Right atrium auricular region (tissue), 2 donors: ENCODE measurements at regions not wholly inside any gene's neighbourhood (a gene's known extent, or its start where the extent isn't known, plus 50 kb on each side); places are given as distances from the start of the nearest gene placed in this dataset.

ENCODE experiments used
- DNase-seq: peaks from one replicate; pipeline ENCODE4 v3.0.0-alpha.2; 2019; ENCODE audit warnings: low spot score
- H3K27ac ChIP-seq, 2 donors: fragments of 200-600 bp; sonication (generic); 1 replicate in 1 of 2; 2 replicates in 1 of 2; pipeline ENCODE4 v1.5.1; 2016 to 2019
- H3K27me3 ChIP-seq, 2 donors: fragments of 200-600 bp; sonication (generic); one replicate each; pipeline versions ENCODE4 v1.5.1 to v1.6.0; 2017 to 2019
- H3K36me3 ChIP-seq: fragments of 200-600 bp; sonication (generic); one replicate; pipeline ENCODE4 v1.5.1; 2016
- H3K4me1 ChIP-seq, 2 donors: fragments of 200-600 bp; sonication (generic); one replicate each; pipeline versions ENCODE4 v1.5.1 to v1.6.0; 2017 to 2019
- H3K4me3 ChIP-seq, 2 donors: fragments of 200-600 bp; sonication (generic); 1 replicate in 1 of 2; 2 replicates in 1 of 2; pipeline ENCODE4 v1.5.1; 2017 to 2019; ENCODE audit warnings: mild to moderate bottlenecking in 1 of 2, moderate library complexity in 1 of 2
- H3K9me3 ChIP-seq, 2 donors: fragments of 200-600 bp; sonication (generic); one replicate each; pipeline ENCODE4 v1.5.1; 2019
- CTCF ChIP-seq, 2 donors: fragments of 200-600 bp; sonication (generic); IDR thresholded peaks; one replicate each; pipeline ENCODE4 v1.5.1; 2019; ENCODE audit warnings: antibody characterized with exemption in 2 of 2

DNA sequence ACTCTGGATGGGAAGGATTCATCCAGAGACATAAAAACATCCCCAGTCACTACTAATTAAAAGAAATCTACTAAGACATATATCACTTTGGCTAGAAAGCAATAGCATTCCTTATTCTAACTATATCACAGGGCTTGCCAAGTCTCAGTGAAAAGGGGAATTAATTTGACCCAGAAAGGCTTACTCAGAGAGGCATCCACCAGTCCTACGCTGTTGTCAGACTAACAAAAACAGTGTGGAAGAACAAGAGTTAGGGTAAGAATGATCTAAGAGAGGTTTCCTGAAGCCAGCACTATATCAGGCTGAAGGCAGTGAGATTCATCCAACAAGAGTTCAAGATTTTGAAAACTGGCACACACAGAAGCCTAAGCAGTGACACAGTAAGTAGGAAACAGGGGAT is 126.1 kb downstream of the GDAP2 start:
- no peak for TF ChIP-seq CTCF (IDR thresholded peaks at IDR 0.05)
- DNase-seq: no peak
- H3K4me3 ChIP-seq: no peak overlapping the region
- no peaks in the 10 kb centered on the region for H3K9me3 ChIP-seq
- no peaks in the 10 kb centered on the region for H3K4me1 ChIP-seq
- H3K27ac ChIP-seq: no peak overlapping the region
- no peaks in the 10 kb centered on the region for H3K27me3 ChIP-seq
- no peaks in the 10 kb centered on the region for H3K36me3 ChIP-seq

DNA sequence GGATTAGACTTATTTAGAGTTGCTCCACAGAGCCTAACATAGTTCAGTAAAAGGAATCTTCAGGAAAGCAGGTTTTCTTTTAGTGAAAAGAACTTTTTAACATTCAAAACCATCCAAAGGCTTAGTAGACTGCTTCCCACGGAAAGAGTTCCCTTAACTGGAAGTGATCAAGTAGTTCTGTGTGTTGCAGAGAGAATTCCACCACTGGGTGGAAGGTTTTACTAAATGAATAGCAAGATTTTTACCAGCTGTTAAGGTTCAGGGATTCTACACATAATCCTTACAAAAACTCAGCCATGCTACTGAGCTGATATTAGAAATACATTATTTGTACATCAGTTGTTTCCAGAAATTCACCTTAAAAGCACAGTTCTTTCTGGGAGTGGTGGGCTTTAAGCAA is 119.7 kb downstream of the GDAP2 start:
- no peak for TF ChIP-seq CTCF (IDR thresholded peaks at IDR 0.05)

DNA sequence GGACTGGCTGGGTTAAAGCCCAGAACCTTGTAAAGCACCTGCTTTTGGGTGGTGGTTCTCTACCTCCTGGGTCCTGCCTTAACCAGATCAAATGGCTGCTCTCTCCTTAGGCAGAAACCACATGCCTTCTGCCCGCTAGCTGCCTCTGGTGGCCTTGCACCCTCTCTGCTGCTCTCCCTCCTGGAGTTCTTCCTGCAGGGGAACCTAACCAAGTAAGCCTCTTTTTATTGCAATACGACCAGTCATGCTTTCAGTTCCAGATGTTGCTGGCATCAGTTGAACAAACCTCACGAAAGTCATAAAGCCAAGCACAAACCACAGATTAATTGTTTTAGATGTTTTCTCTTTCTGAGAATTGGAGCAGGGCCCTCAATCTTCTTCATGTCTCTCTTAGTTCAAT is 118.9 kb downstream of the GDAP2 start:
- TF ChIP-seq CTCF (IDR thresholded peaks at IDR 0.05): no peak
- Histone ChIP-seq H3K27ac (no peak overlapping the region), H3K9me3 (no peaks in the 10 kb centered on the region), H3K4me1 (peaks cover 0 to 7% of the 10 kb centered on the region in 2 donors), H3K36me3 (no peaks in the 10 kb centered on the region), H3K27me3 (no peaks in the 10 kb centered on the region), H3K4me3 (no peak overlapping the region)
- no peak for DNase-seq

More for the DNA sequence above, 119.7 kb downstream of the GDAP2 start:
- Histone ChIP-seq H3K4me1 (no peaks in the 10 kb centered on the region), H3K4me3 (no peak overlapping the region), H3K27me3 (no peaks in the 10 kb centered on the region), H3K27ac (no peak overlapping the region), H3K36me3 (no peaks in the 10 kb centered on the region), H3K9me3 (no peaks in the 10 kb centered on the region)
- DNase-seq: no peak

- DNase-seq: no peak
- Histone ChIP-seq H3K9me3 (no peaks in the 10 kb centered on the region), H3K4me1 (peaks cover 0 to 8% of the 10 kb centered on the region in 2 donors), H3K27me3 (no peaks in the 10 kb centered on the region), H3K4me3 (no peak overlapping the region), H3K36me3 (no peaks in the 10 kb centered on the region), H3K27ac (no peak overlapping the region)
- no peak for TF ChIP-seq CTCF (IDR thresholded peaks at IDR 0.05)
These were observed 116.4 kb downstream of the GDAP2 start for GRCh38 chr1:117812869-117813511.
